Hepatocyte (in vitro differentiated cells): ENCODE measurements at regions not wholly inside any gene's neighbourhood (a gene's known extent, or its start where the extent isn't known, plus 50 kb on each side); places are given as distances from the start of the nearest gene placed in this dataset.

Source experiments
- DNase-seq: peaks from one replicate; pipeline ENCODE4 v3.0.0-alpha.2; 2016; ENCODE audit warnings: low spot score
- H2AFZ ChIP-seq: fragments of 200-600 bp; sonication (generic); 2 replicates; pipeline ENCODE4 v1.6.0; 2016; ENCODE audit warnings: antibody characterized with exemption, mild to moderate bottlenecking
- H3K27ac ChIP-seq: fragments of 200-600 bp; sonication (generic); 2 replicates; pipeline ENCODE4 v1.5.1; 2016; ENCODE audit warnings: mild to moderate bottlenecking
- H3K27me3 ChIP-seq: fragments of 200-600 bp; sonication (generic); 2 replicates; pipeline ENCODE4 v1.6.1; 2016
- H3K36me3 ChIP-seq: fragments of 200-600 bp; sonication (generic); replicated peaks from 2 replicates; pipeline ENCODE4 v1.5.1; 2016; ENCODE audit warnings: low read depth; ENCODE audit not compliant: insufficient read depth
- H3K4me1 ChIP-seq: fragments of 200-600 bp; sonication (generic); 2 replicates; pipeline ENCODE4 v1.5.1; 2016; ENCODE audit warnings: mild to moderate bottlenecking, moderate library complexity; ENCODE audit not compliant: insufficient read depth
- H3K4me2 ChIP-seq: fragments of 200-600 bp; sonication (generic); 2 replicates; pipeline ENCODE4 v1.6.0; 2016
- H3K4me3 ChIP-seq: fragments of 200-600 bp; sonication (generic); 2 replicates; pipeline ENCODE4 v1.5.1; 2016; ENCODE audit warnings: mild to moderate bottlenecking
- H3K79me2 ChIP-seq: fragments of 200-600 bp; sonication (generic); 2 replicates; pipeline ENCODE4 v1.6.0; 2017; ENCODE audit warnings: mild to moderate bottlenecking
- H3K9me2 ChIP-seq: fragments of 200-600 bp; sonication (generic); replicated peaks from 2 replicates; pipeline ENCODE4 v1.6.0; 2017; ENCODE audit warnings: mild to moderate bottlenecking; ENCODE audit not compliant: insufficient read depth
- H3K9me3 ChIP-seq: fragments of 200-600 bp; sonication (generic); 2 replicates; pipeline ENCODE4 v1.5.1; 2016; ENCODE audit warnings: low read depth, mild to moderate bottlenecking
- H4K20me1 ChIP-seq: fragments of 200-600 bp; sonication (generic); 2 replicates; pipeline ENCODE4 v1.6.0; 2016; ENCODE audit warnings: mild to moderate bottlenecking; ENCODE audit not compliant: insufficient read depth, poor library complexity, severe bottlenecking
- EZH2 ChIP-seq: fragments of 200-600 bp; sonication (generic); IDR thresholded peaks from 2 replicates; pipeline ENCODE4 v1.6.1; 2016; ENCODE audit warnings: antibody characterized with exemption, mild to moderate bottlenecking, borderline replicate concordance
- EZH2phosphoT487 ChIP-seq: fragments of 200-600 bp; sonication (generic); IDR thresholded peaks from one replicate; pipeline ENCODE4 v1.6.1; 2018; ENCODE audit warnings: antibody characterized with exemption, mild to moderate bottlenecking, low read depth, moderate library complexity; ENCODE audit not compliant: unreplicated experiment, severe bottlenecking
- WGBS: methylation state at CpG from one replicate; pipeline ENCODE4 v1.1.6; 2016; ENCODE audit warnings: low lambda C conversion rate; ENCODE audit errors: missing lambda C conversion rate; 5-methylcytosine and 5-hydroxymethylcytosine counted together
- TF ChIP-seq, protein P1 (sequence below): fragments of 200-600 bp; sonication (generic); IDR thresholded peaks from 2 replicates; pipeline ENCODE4 v1.5.1; 2016; ENCODE audit warnings: antibody characterized with exemption, mild to moderate bottlenecking; ENCODE audit not compliant: poor library complexity

DNA sequence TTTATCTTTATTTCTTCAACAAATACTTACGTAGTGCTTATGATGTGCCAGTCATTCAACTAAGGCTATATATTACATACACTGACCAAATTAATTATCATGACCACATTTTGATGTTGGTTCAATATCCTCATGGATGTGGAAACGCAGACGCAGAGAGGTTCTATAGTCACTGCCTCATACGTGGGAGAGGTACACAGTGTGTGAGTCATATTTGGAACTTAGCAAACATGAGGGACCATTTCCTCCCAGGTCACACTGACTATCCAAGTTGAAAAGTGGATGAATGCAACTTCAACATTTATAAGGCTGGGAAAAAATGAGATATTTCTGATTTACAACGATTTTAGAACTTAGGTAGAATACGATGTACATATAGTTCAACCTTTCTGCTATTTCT, 113.6 kb downstream of the PRLHR start:
- TF ChIP-seq EZH2phosphoT487 (no peak), EZH2 (no peak)
- TF ChIP-seq, protein P1, sequence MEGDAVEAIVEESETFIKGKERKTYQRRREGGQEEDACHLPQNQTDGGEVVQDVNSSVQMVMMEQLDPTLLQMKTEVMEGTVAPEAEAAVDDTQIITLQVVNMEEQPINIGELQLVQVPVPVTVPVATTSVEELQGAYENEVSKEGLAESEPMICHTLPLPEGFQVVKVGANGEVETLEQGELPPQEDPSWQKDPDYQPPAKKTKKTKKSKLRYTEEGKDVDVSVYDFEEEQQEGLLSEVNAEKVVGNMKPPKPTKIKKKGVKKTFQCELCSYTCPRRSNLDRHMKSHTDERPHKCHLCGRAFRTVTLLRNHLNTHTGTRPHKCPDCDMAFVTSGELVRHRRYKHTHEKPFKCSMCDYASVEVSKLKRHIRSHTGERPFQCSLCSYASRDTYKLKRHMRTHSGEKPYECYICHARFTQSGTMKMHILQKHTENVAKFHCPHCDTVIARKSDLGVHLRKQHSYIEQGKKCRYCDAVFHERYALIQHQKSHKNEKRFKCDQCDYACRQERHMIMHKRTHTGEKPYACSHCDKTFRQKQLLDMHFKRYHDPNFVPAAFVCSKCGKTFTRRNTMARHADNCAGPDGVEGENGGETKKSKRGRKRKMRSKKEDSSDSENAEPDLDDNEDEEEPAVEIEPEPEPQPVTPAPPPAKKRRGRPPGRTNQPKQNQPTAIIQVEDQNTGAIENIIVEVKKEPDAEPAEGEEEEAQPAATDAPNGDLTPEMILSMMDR: no peak
- H2AFZ ChIP-seq: no peak overlapping the region
- H3K27me3 ChIP-seq: no peaks in the 10 kb centered on the region
- no peaks in the 10 kb centered on the region for H4K20me1 ChIP-seq
- H3K79me2 ChIP-seq: no peaks in the 10 kb centered on the region
- no peaks in the 10 kb centered on the region for H3K36me3 ChIP-seq
- no peak overlapping the region for H3K4me2 ChIP-seq
- no peaks in the 10 kb centered on the region for H3K4me1 ChIP-seq
- WGBS: 75% methylated on average over 6 of the region's 6 CpGs
- H3K9me3 ChIP-seq: no peaks in the 10 kb centered on the region
- H3K4me3 ChIP-seq: no peak overlapping the region
- H3K9me2 ChIP-seq: no peaks in the 10 kb centered on the region
- no peak overlapping the region for H3K27ac ChIP-seq
- no peak for DNase-seq

- Histone ChIP-seq H3K4me3 (no peak overlapping the region), H3K9me2 (no peaks in the 10 kb centered on the region), H4K20me1 (no peaks in the 10 kb centered on the region), H3K27ac (no peak overlapping the region), H3K79me2 (no peaks in the 10 kb centered on the region), H3K4me1 (no peaks in the 10 kb centered on the region), H3K9me3 (no peaks in the 10 kb centered on the region), H3K27me3 (no peaks in the 10 kb centered on the region), H3K36me3 (no peaks in the 10 kb centered on the region), H2AFZ (no peak overlapping the region), H3K4me2 (no peak overlapping the region)
- whole genome bisulfite sequencing: 78% methylated on average over 6 of the region's 6 CpGs
- TF ChIP-seq EZH2phosphoT487 (no peak), EZH2 (no peak)
- TF ChIP-seq, protein P1: no peak
- no peak for DNase-seq
Observed at GRCh38 chr10:118475214-118475613, 120.2 kb downstream of the PRLHR start.

DNA sequence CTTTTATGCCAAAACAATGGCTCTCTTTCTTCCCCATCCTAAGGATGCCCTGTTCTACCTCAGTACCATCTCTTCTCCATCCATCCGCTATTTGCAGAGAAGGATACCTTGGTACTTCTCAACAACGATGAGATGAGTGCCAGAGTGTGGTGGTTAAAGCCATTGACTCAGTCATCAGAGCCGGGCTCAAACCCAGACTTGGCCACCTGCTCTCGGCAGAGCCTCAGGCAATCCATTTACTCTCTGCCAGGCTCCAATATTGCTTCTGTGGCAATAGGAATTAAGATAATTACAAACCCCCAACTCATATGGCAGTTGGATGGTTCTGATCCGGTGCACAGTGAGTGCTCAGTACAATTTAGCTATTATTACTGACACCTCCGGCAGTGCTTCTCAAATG, 121.3 kb downstream of the PRLHR start:
- no peaks in the 10 kb centered on the region for H3K36me3 ChIP-seq
- 94% methylated on average over 6 of the region's 6 CpGs for WGBS
- H3K9me2 ChIP-seq: no peaks in the 10 kb centered on the region
- H3K9me3 ChIP-seq: no peaks in the 10 kb centered on the region
- no peaks in the 10 kb centered on the region for H3K79me2 ChIP-seq
- no peak overlapping the region for H3K27ac ChIP-seq
- no peaks in the 10 kb centered on the region for H3K27me3 ChIP-seq
- no peak overlapping the region for H2AFZ ChIP-seq
- H3K4me1 ChIP-seq: no peaks in the 10 kb centered on the region
- no peak overlapping the region for H3K4me3 ChIP-seq
- H4K20me1 ChIP-seq: no peaks in the 10 kb centered on the region
- no peak for DNase-seq
- TF ChIP-seq, protein P1: no peak
- TF ChIP-seq EZH2: no peak
- no peak for TF ChIP-seq EZH2phosphoT487
- no peak overlapping the region for H3K4me2 ChIP-seq

DNA sequence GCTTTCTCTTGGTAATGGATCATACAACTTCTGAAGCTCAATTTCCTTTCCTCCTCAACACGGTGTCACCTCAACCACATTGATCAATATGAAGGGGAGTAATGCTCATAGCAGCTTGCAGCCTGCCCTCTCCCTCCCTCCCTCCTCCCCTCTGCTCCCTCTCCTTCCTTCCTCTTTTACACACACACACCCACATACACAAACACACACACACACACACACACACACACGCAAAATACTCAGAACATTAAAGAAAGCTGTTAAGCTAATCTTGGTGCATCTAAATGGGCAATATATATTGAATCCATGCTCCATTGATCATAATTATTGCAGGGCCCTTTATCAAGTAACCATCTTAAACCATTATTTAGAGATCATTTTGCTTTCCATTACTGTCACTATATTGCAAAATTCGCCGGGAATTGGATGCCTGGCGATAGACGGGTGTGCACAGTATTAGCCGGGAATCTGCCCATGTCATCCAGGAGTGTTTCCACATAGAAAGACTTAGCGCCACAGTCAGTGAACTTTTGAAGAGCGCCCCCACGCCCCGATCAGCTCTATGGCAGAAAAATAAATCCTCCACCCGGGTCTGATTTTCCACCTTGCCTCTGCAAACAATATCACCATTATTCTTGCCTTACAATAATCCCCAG, 122.0 kb downstream of the PRLHR start:
- TF ChIP-seq EZH2 (no peak), EZH2phosphoT487 (no peak)
- TF ChIP-seq, protein P1: no peak
- H3K27ac ChIP-seq: no peak overlapping the region
- WGBS: 73% methylated on average over 12 of the region's 12 CpGs

More for the DNA sequence above, 122.0 kb downstream of the PRLHR start:
- Histone ChIP-seq H3K9me3 (no peaks in the 10 kb centered on the region), H4K20me1 (no peaks in the 10 kb centered on the region), H3K36me3 (no peaks in the 10 kb centered on the region), H2AFZ (no peak overlapping the region), H3K79me2 (no peaks in the 10 kb centered on the region), H3K27me3 (no peaks in the 10 kb centered on the region), H3K9me2 (no peaks in the 10 kb centered on the region), H3K4me1 (no peaks in the 10 kb centered on the region), H3K4me2 (no peak overlapping the region), H3K4me3 (no peak overlapping the region)
- no peak for DNase-seq
